Common myeloid progenitor, CD34-positive (primary cell): ENCODE measurements at regions not wholly inside any gene's neighbourhood (a gene's known extent, or its start where the extent isn't known, plus 50 kb on each side); places are given as distances from the start of the nearest gene placed in this dataset.
"Not testable (repeated sequence)": the region's sequence is repeated elsewhere in the genome, so short reads cannot be mapped to it uniquely, and the experiment has no call there.

ENCODE experiments used
- CTCF ChIA-PET: fragments of 350-600 bp; sonication (Branson Sonifier 250); formaldehyde crosslinking; loops from one replicate; lab custom pipeline; 2021; ENCODE audit warnings: antibody characterized with exemption; lab: Charles Lee
- POLR2A ChIA-PET: fragments of 350-600 bp; sonication (Branson Sonifier 250); formaldehyde crosslinking; loops from one replicate; lab custom pipeline; 2021; ENCODE audit warnings: antibody characterized with exemption; lab: Charles Lee
- DNase-seq, 3 donors: peaks; one replicate each; pipeline versions ENCODE4 v3.0.0 to v3.0.0-alpha.2; 2013
- H3K27ac ChIP-seq, 2 experiments: 1 replicate in 1 of 2; 2 replicates in 1 of 2; pipeline ENCODE4 v1.7.0; 2013; ENCODE audit warnings: inconsistent platforms in 2 of 2, low read length in 2 of 2, mild to moderate bottlenecking in 2 of 2, low read depth in 1 of 2, moderate library complexity in 1 of 2; ENCODE audit not compliant: severe bottlenecking in 2 of 2, insufficient read depth in 1 of 2, poor library complexity in 1 of 2
- H3K27me3 ChIP-seq, 5 experiments: replicated peaks in 2 of 5; 1 replicate in 3 of 5; 2 replicates in 2 of 5; pipeline versions ENCODE4 v1.6.1 to v1.7.0; 2013; ENCODE audit warnings: low read length in 4 of 5, mild to moderate bottlenecking in 2 of 5, moderate library complexity in 2 of 5, inconsistent platforms in 1 of 5; ENCODE audit not compliant: insufficient read depth in 5 of 5, control insufficient read depth in 4 of 5
- H3K36me3 ChIP-seq, 4 experiments: 1 replicate in 2 of 4; 2 replicates in 2 of 4; pipeline versions ENCODE4 v1.6.1 to v1.7.0; 2013; ENCODE audit warnings: low read length in 3 of 4, control low read depth in 1 of 4, mild to moderate bottlenecking in 1 of 4; ENCODE audit not compliant: control insufficient read depth in 4 of 4, insufficient read depth in 4 of 4
- H3K4me1 ChIP-seq, 4 experiments: 1 replicate in 3 of 4; 2 replicates in 1 of 4; pipeline versions ENCODE4 v1.6.1 to v1.7.1; 2013; ENCODE audit warnings: low read length in 3 of 4, mild to moderate bottlenecking in 3 of 4, control low read depth in 1 of 4, inconsistent platforms in 1 of 4, moderate library complexity in 1 of 4; ENCODE audit not compliant: control insufficient read depth in 4 of 4, insufficient read depth in 4 of 4; ENCODE audit errors: control extremely low read depth in 1 of 4
- H3K4me3 ChIP-seq, 7 experiments: 1 replicate in 4 of 7; 2 replicates in 3 of 7; pipeline versions ENCODE4 v1.5.1 to v1.7.0; 2013; ENCODE audit warnings: mild to moderate bottlenecking in 7 of 7, low read length in 6 of 7, moderate library complexity in 6 of 7, inconsistent platforms in 2 of 7, low read depth in 2 of 7, control low read depth in 1 of 7; ENCODE audit not compliant: insufficient read depth in 4 of 7, control insufficient read depth in 1 of 7; ENCODE audit errors: extremely low read depth in 1 of 7
- H3K9me3 ChIP-seq, 5 experiments: 1 replicate in 4 of 5; 2 replicates in 1 of 5; pipeline versions ENCODE4 v1.6.1 to v1.7.1; 2013; ENCODE audit warnings: low read length in 4 of 5, mild to moderate bottlenecking in 2 of 5, inconsistent platforms in 1 of 5, low read depth in 1 of 5, moderate library complexity in 1 of 5; ENCODE audit not compliant: control insufficient read depth in 4 of 5, insufficient read depth in 2 of 5; ENCODE audit errors: control extremely low read depth in 1 of 5
- WGBS: methylation state at CpG from one replicate; pipeline ENCODE4 v1.1.5; 2013; ENCODE audit not compliant: insufficient coverage; 5-methylcytosine and 5-hydroxymethylcytosine counted together

DNA sequence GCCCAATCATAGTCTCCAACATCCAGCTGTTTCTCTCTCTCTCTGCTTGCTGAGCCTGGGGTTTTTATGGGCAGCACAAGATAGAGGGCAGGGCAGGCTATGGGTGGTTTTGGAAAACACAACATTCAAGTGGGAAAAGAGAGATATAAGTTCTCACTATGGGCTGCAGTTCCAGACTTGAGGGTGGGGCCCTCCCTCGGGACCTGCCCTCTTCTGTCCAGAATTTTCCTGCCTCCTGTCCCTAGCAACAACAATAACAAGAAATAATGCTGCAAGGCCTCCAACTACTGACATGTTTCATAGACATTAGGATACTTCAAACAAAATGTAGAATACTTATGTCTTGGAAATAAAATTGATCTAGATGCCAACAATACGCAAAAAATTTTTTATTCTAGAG, 107.8 kb downstream of the C18orf54 start:
- CTCF ChIA-PET = no interaction called here
- POLR2A ChIA-PET = no interaction called here
- no peaks in the 10 kb centered on the region for H3K27me3 ChIP-seq
- no peak overlapping the region for H3K4me3 ChIP-seq
- WGBS = no CpG with 5 or more reads among the region's 2 CpGs
- H3K9me3 ChIP-seq = peaks cover 0 to 6% (median 4%) of the 10 kb centered on the region in 5 experiments
- no peaks in the 10 kb centered on the region for H3K36me3 ChIP-seq
- DNase-seq = no peak
- no peak overlapping the region for H3K27ac ChIP-seq
- H3K4me1 ChIP-seq = no peaks in the 10 kb centered on the region

DNA sequence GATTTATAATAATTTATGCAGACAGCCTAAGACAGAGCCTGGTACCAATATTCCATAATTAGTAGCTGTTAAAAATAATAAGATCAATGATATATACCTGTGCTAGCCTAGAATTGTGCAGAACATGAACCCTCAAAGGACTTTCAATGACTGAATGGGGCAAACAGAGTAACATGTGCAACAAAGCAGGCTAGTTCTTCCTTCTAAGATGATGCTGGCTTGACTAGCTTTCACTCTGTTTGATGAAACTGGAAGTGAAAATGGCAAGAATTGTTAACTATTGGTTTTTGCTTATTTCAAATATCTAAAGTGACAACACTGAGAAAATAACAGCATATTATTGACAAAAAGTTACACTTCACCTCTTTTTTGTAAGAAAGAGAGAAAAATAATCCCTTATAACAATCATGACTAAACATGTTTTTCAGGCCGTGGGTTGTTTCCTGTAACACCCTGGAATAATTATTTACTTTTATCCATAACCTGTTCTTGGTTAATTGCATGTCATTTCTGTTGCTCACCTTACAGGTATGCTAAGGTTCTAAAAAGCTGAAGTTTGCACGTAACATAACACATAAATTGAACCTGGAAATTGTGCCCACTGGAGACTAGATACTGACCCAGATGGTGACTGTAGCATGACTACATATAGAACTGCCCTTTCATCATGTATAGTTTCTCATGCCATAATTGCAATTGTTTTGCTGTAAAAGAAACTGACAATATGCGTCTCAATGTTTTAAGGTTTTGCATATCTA, 108.7 kb downstream of the C18orf54 start:
- POLR2A ChIA-PET = no interaction called here
- Histone ChIP-seq H3K4me1 (no peaks in the 10 kb centered on the region), H3K9me3 (peaks cover 0 to 6% (median 4%) of the 10 kb centered on the region in 5 experiments), H3K27me3 (peaks cover 0 to under 1% (median 0%) of the 10 kb centered on the region in 5 experiments), H3K36me3 (no peaks in the 10 kb centered on the region), H3K27ac (no peak overlapping the region), H3K4me3 (no peak overlapping the region)
- CTCF ChIA-PET = no interaction called here
- 100% methylated on average over 1 of the region's 3 CpGs for WGBS
- no peak for DNase-seq

DNA sequence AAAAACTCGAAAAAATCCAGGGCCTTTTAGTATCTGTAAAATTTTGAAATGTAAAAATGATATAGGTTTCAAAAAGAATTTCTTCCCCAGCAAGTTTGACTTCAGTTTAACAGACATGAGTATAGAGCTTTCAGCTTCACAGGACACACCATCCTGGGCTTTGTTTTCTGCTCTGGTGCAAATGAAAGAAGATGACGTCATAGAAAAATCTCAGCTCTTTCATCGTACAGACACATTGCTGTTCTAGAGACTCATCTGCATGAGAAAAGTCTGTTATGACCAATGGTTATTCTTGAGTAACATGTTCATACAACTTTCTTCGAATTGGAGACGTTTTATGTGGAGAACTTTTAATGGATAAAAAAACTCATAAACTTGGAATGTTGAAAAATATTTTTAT, 111.7 kb upstream of the DYNAP start:
- H3K4me3 ChIP-seq = no peak overlapping the region
- no peak overlapping the region for H3K27ac ChIP-seq
- peaks cover 0 to 19% (median 6%) of the 10 kb centered on the region in 5 experiments for H3K27me3 ChIP-seq
- WGBS = 100% methylated on average over 2 of the region's 5 CpGs
- no peaks in the 10 kb centered on the region for H3K9me3 ChIP-seq
- no peaks in the 10 kb centered on the region for H3K4me1 ChIP-seq
- no peak for DNase-seq
- CTCF ChIA-PET = no interaction called here
- POLR2A ChIA-PET = no interaction called here
- no peaks in the 10 kb centered on the region for H3K36me3 ChIP-seq

DNA sequence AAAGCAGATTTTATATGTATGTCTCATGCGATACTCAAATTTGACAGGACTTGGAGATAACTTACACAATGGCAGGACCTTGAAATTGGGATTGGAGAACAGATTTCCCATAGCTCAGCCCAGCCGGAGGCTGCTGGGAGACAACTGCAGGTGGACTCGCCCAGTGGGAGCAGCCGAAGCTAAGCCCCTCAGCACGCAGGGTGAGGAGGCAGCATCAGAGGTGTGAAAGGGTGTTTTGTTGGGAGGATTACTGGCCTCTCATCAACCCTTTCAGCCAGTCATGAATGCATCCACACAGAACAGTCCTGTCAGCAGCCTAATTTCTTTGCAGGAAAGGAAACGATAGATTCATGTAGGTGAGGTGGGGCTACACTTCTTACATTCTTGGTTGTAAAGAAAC, 110.4 kb upstream of the DYNAP start:
- Histone ChIP-seq H3K4me3 (no peak overlapping the region), H3K4me1 (no peaks in the 10 kb centered on the region), H3K36me3 (no peaks in the 10 kb centered on the region), H3K9me3 (no peaks in the 10 kb centered on the region), H3K27ac (no peak overlapping the region), H3K27me3 (peaks cover 0 to 26% (median 6%) of the 10 kb centered on the region in 5 experiments)
- POLR2A ChIA-PET = no interaction called here
- DNase-seq = no peak
- WGBS = 87% methylated on average over 5 of the region's 6 CpGs
- CTCF ChIA-PET = no interaction called here

DNA sequence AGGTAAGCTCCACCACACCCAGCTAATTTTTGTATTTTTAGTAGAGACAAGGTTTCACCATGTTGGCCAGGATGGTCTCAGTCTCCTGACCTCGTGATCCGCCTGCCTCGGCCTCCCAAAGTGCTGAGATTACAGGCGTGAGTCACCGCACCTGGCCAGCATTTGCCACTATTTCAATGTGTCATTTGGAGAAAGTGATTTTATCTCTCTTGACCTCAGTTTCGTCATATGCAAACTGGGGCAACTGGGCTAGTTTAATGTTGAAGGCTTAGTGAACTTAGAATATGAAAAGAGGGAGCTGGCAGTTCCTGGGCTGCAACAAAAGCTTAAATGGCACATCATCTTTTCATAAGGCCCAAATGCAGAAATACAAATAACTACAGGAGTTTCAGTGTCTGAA, 88.6 kb upstream of the DYNAP start:
- DNase-seq, H3K36me3 ChIP-seq, H3K27ac ChIP-seq, H3K9me3 ChIP-seq, CTCF ChIA-PET, H3K27me3 ChIP-seq, H3K4me3 ChIP-seq, H3K4me1 ChIP-seq: not testable (repeated sequence)
- POLR2A ChIA-PET = interaction anchor here (0.6 kb wide), 1 partner anchor 294 kb away, joined by 3 read pairs; no protein-coding TSS in a partner anchor
- WGBS = 98% methylated on average over 6 of the region's 6 CpGs

DNA sequence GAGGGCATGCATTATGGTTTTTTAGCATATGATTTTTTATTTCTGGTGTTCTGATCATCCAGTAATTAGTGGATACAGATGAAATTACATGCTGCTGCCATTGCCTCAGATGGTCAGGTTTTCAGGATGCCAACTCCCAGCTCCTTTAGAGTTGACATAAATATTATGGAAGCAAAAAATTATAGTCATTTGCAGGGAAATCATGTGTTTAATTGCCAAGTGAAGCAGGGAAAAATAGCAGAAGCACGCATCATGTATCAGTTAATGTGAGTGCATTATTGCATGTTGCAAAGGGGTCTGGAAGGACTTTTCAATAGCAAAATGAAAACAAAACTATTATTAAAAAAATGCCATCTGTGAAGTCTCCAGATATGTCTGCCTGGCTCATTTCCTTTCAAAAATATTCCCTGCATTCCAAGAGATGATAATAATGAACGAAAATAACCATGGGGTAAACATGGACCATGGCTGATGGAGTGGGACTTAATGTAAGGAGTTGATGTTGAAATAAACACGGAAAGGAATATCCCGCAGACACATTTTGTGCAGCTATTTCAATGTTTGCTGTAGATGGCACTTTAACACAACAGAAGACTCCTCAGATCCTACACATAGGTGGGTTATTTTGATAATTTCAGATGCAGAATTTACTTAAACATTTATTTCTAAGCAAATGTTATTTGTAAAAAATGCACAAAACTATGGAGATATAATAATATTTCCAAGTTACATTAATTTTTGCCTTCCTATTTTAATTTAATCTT, 87.7 kb upstream of the DYNAP start:
- no peaks in the 10 kb centered on the region for H3K27me3 ChIP-seq
- no peak overlapping the region for H3K4me3 ChIP-seq
- 100% methylated on average over 2 of the region's 4 CpGs for WGBS
- DNase-seq = no peak
- ChIA-PET CTCF (no interaction called here), POLR2A (no interaction called here)
- H3K36me3 ChIP-seq = no peaks in the 10 kb centered on the region
- no peaks in the 10 kb centered on the region for H3K9me3 ChIP-seq
- no peaks in the 10 kb centered on the region for H3K4me1 ChIP-seq
- no peak overlapping the region for H3K27ac ChIP-seq
